Loucy (cell line): ENCODE measurements at regions not wholly inside any gene's neighbourhood (a gene's known extent, or its start where the extent isn't known, plus 50 kb on each side); places are given as distances from the start of the nearest gene placed in this dataset.

ENCODE experiments used
- H2AFZ ChIP-seq: fragments of 200-600 bp; sonication (generic); 2 replicates; pipeline ENCODE4 v1.6.0; 2016; ENCODE audit warnings: antibody characterized with exemption, mild to moderate bottlenecking, low read length, moderate library complexity
- H3F3A ChIP-seq: fragments of 200-600 bp; 2 replicates; pipeline ENCODE4 v1.6.0; 2016; ENCODE audit warnings: antibody characterized with exemption, low read depth, mild to moderate bottlenecking
- H3K27me3 ChIP-seq: fragments of 200-600 bp; sonication (generic); 2 replicates; pipeline ENCODE4 v1.6.1; 2014; ENCODE audit warnings: low read length, mild to moderate bottlenecking; ENCODE audit not compliant: insufficient read depth, poor library complexity, severe bottlenecking
- H3K36me3 ChIP-seq: fragments of 200-600 bp; sonication (generic); 2 replicates; pipeline ENCODE4 v1.6.1; 2016; ENCODE audit warnings: low read length; ENCODE audit not compliant: insufficient read depth
- H3K4me1 ChIP-seq: fragments of 200-600 bp; sonication (generic); 2 replicates; pipeline ENCODE4 v1.5.1; 2014; ENCODE audit warnings: low read length, mild to moderate bottlenecking; ENCODE audit not compliant: insufficient read depth, poor library complexity, severe bottlenecking
- H3K4me2 ChIP-seq: fragments of 200-600 bp; sonication (generic); 2 replicates; pipeline ENCODE4 v1.6.0; 2014; ENCODE audit warnings: antibody characterized with exemption, low read length, low read depth, mild to moderate bottlenecking; ENCODE audit not compliant: poor library complexity, severe bottlenecking
- H3K4me3 ChIP-seq: fragments of 200-600 bp; sonication (generic); 2 replicates; pipeline ENCODE4 v1.5.1; 2014; ENCODE audit warnings: low read length, mild to moderate bottlenecking, mixed read lengths; ENCODE audit not compliant: poor library complexity, severe bottlenecking
- H3K79me2 ChIP-seq: fragments of 200-600 bp; sonication (generic); 2 replicates; pipeline ENCODE4 v1.6.1; 2014; ENCODE audit warnings: low read length; ENCODE audit not compliant: insufficient read depth
- H3K9ac ChIP-seq: fragments of 200-600 bp; sonication (generic); 2 replicates; pipeline ENCODE4 v1.6.0; 2014; ENCODE audit warnings: mild to moderate bottlenecking, low read depth, low read length, moderate library complexity; ENCODE audit not compliant: poor library complexity, severe bottlenecking
- H3K9me2 ChIP-seq: fragments of 200-600 bp; sonication (generic); replicated peaks from 2 replicates; pipeline ENCODE4 v1.6.1; 2016; ENCODE audit warnings: low read depth, low read length, mixed read lengths
- H3K9me3 ChIP-seq: fragments of 200-600 bp; sonication (generic); 2 replicates; pipeline ENCODE4 v1.6.1; 2014; ENCODE audit warnings: mild to moderate bottlenecking, antibody characterized with exemption, low read length, low read depth; ENCODE audit not compliant: insufficient read depth
- H4K20me1 ChIP-seq: fragments of 200-600 bp; sonication (generic); 2 replicates; pipeline ENCODE4 v1.6.0; 2014; ENCODE audit warnings: antibody characterized with exemption, low read length, mild to moderate bottlenecking; ENCODE audit not compliant: insufficient read depth, poor library complexity, severe bottlenecking
- EZH2phosphoT487 ChIP-seq: fragments of 200-600 bp; IDR thresholded peaks from 2 replicates; pipeline ENCODE4 v1.6.1; 2018; ENCODE audit warnings: antibody characterized with exemption, mild to moderate bottlenecking, moderate library complexity, borderline replicate concordance
- TF ChIP-seq, protein P1 (sequence below): fragments of 200-600 bp; sonication (generic); conservative IDR thresholded peaks from 2 replicates; pipeline ENCODE4 v1.5.1; 2014; ENCODE audit warnings: mild to moderate bottlenecking, antibody characterized with exemption, low read length

DNA sequence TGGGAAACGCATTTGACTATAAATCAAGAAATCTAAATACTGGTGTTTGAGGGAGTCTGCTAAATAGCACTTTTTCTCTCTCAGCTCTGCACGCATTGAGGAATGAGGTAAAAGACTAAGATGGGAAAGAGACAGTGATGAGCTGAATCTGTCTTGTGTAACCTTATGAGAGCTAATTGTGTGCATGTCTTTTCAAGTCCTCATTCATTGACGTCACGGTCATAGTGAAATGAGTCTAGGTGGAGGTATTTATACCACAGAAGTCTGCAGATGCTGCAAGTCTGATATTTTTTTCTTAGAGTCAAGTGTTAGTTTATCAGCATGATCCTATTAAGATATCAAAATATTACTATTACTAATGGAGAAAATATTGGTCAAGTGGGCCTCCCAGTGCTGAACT lies 361.5 kb upstream of the HS3ST1 start:
- no peaks in the 10 kb centered on the region for H3K79me2 ChIP-seq
- no peaks in the 10 kb centered on the region for H3F3A ChIP-seq
- TF ChIP-seq, protein P1, sequence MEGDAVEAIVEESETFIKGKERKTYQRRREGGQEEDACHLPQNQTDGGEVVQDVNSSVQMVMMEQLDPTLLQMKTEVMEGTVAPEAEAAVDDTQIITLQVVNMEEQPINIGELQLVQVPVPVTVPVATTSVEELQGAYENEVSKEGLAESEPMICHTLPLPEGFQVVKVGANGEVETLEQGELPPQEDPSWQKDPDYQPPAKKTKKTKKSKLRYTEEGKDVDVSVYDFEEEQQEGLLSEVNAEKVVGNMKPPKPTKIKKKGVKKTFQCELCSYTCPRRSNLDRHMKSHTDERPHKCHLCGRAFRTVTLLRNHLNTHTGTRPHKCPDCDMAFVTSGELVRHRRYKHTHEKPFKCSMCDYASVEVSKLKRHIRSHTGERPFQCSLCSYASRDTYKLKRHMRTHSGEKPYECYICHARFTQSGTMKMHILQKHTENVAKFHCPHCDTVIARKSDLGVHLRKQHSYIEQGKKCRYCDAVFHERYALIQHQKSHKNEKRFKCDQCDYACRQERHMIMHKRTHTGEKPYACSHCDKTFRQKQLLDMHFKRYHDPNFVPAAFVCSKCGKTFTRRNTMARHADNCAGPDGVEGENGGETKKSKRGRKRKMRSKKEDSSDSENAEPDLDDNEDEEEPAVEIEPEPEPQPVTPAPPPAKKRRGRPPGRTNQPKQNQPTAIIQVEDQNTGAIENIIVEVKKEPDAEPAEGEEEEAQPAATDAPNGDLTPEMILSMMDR: no peak
- no peak overlapping the region for H3K9ac ChIP-seq
- H3K9me2 ChIP-seq: no peaks in the 10 kb centered on the region
- no peaks in the 10 kb centered on the region for H3K9me3 ChIP-seq
- no peak overlapping the region for H2AFZ ChIP-seq
- no peak overlapping the region for H3K4me3 ChIP-seq
- H3K36me3 ChIP-seq: no peaks in the 10 kb centered on the region
- H4K20me1 ChIP-seq: no peaks in the 10 kb centered on the region
- H3K4me2 ChIP-seq: no peak overlapping the region
- no peaks in the 10 kb centered on the region for H3K4me1 ChIP-seq
- no peaks in the 10 kb centered on the region for H3K27me3 ChIP-seq

DNA sequence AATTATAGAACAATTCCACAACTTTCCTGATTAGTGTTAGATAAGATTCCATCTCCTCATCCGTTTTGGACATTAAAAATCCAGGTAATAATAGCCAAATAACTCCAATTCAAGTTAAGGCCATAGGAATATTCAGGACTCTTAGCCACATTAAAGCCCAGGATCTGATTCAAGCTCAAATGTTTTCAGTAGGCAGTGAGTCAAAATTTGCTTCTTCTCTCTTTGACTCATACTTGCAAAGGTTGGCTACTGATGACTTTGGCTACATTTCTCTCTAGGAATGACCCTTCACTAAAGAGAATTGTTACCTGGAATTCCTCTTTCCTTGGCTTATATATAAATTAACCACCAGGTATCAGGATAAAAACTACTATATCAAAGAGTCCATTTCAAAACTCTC lies 354.9 kb upstream of the HS3ST1 start:
- no peaks in the 10 kb centered on the region for H3K36me3 ChIP-seq
- H2AFZ ChIP-seq: no peak overlapping the region
- no peaks in the 10 kb centered on the region for H3K27me3 ChIP-seq
- no peaks in the 10 kb centered on the region for H3K79me2 ChIP-seq
- no peak overlapping the region for H3K4me3 ChIP-seq
- no peaks in the 10 kb centered on the region for H4K20me1 ChIP-seq
- no peak overlapping the region for H3K9ac ChIP-seq
- H3K9me2 ChIP-seq: no peaks in the 10 kb centered on the region; the same call in 1 of the 2 replicates
- TF ChIP-seq, protein P1: no peak
- TF ChIP-seq EZH2phosphoT487: no peak
- H3F3A ChIP-seq: no peaks in the 10 kb centered on the region
- no peaks in the 10 kb centered on the region for H3K9me3 ChIP-seq
- H3K4me1 ChIP-seq: no peaks in the 10 kb centered on the region
- H3K4me2 ChIP-seq: no peak overlapping the region

DNA sequence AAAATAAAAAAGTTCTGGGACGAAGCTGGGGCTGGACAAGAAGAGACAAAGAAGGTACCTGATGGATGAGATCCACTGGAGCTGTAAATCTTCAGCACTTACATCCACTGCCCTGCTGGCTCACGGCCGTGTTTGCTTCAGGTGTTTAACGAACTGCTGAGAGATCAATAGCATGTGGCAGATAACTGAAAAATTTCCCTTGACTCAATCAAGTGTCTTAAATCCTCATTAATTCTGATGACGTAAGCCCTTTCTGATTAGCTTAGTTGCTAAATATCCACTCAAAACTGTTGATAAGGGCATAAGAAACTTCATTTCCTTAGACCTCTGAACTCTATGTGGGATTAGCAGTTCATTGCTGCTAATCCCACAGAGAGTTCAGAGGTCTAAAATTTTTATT lies 354.2 kb upstream of the HS3ST1 start:
- Histone ChIP-seq H4K20me1 (no peaks in the 10 kb centered on the region), H3K4me3 (no peak overlapping the region), H3K4me1 (no peaks in the 10 kb centered on the region), H3K79me2 (no peaks in the 10 kb centered on the region), H3K4me2 (no peak overlapping the region), H3K27me3 (no peaks in the 10 kb centered on the region), H3F3A (no peaks in the 10 kb centered on the region), H3K9me2 (no peaks in the 10 kb centered on the region; the same call in 1 of the 2 replicates), H3K9me3 (no peaks in the 10 kb centered on the region), H2AFZ (no peak overlapping the region), H3K9ac (no peak overlapping the region), H3K36me3 (no peaks in the 10 kb centered on the region)
- TF ChIP-seq, protein P1: no peak
- TF ChIP-seq EZH2phosphoT487: no peak
